Stomach (tissue), 8 donors: ENCODE measurements at regions not wholly inside any gene's neighbourhood (a gene's known extent, or its start where the extent isn't known, plus 50 kb on each side); places are given as distances from the start of the nearest gene placed in this dataset.
"Not testable (repeated sequence)": the region's sequence is repeated elsewhere in the genome, so short reads cannot be mapped to it uniquely, and the experiment has no call there.

Experiments used
- DNase-seq, 2 donors: peaks; one replicate each; pipeline versions ENCODE4 v3.0.0 to v3.0.0-alpha.2; 2013 to 2019
- H3K27ac ChIP-seq, 5 donors: fragments of 200-600 bp in 4 of 5; sonication (generic) in 4 of 5; one replicate each; pipeline ENCODE4 v1.5.1; 2013 to 2019; ENCODE audit warnings: mild to moderate bottlenecking in 1 of 5, moderate library complexity in 1 of 5
- H3K27me3 ChIP-seq, 3 donors: fragments of 200-600 bp; sonication (generic); one replicate each; pipeline ENCODE4 v1.5.1; 2017 to 2019; ENCODE audit warnings: mixed run types in 1 of 3
- H3K36me3 ChIP-seq, 4 donors: fragments of 200-600 bp; sonication (generic); 1 replicate in 3 of 4; 2 replicates in 1 of 4; pipeline ENCODE4 v1.5.1; 2016 to 2019
- H3K4me1 ChIP-seq, 4 donors: fragments of 200-600 bp; sonication (generic); one replicate each; pipeline ENCODE4 v1.5.1; 2016 to 2019
- H3K4me3 ChIP-seq, 4 donors: fragments of 200-600 bp; sonication (generic) in 3 of 4; one replicate each; pipeline ENCODE4 v1.5.1; 2016 to 2019; ENCODE audit warnings: mild to moderate bottlenecking in 1 of 4
- H3K9me3 ChIP-seq, 4 donors: fragments of 200-600 bp; sonication (generic); one replicate each; pipeline ENCODE4 v1.5.1; 2016 to 2019
- CTCF ChIP-seq, 7 experiments: fragments of 450-650 bp in 4 of 7; fragments of 200-600 bp in 3 of 7; sonication (generic) in 3 of 7; IDR thresholded peaks; one replicate each; pipeline ENCODE4 v1.5.1; 2016 to 2019; ENCODE audit warnings: antibody characterized with exemption in 7 of 7, control low read depth in 2 of 7, mild to moderate bottlenecking in 1 of 7
- EP300 ChIP-seq: sonication (generic); formaldehyde crosslinking; IDR thresholded peaks from one replicate; pipeline ENCODE4 v1.6.1; 2017; ENCODE audit warnings: antibody characterized with exemption
- POLR2A ChIP-seq, 4 donors: fragments of 450-650 bp; IDR thresholded peaks; one replicate each; pipeline ENCODE4 v1.6.1; 2016; ENCODE audit warnings: antibody characterized with exemption in 4 of 4, control low read depth in 2 of 4, mild to moderate bottlenecking in 1 of 4, moderate library complexity in 1 of 4
- POLR2AphosphoS5 ChIP-seq, 3 donors: sonication (generic); formaldehyde crosslinking; IDR thresholded peaks; one replicate each; pipeline ENCODE4 v1.6.1; 2016; ENCODE audit warnings: antibody characterized with exemption in 3 of 3
- WGBS, 5 donors: extraction: QIAGEN DNeasy Blood & Tissue Kit in 3 of 5; methylation state at CpG; one replicate each; pipeline versions ENCODE4 v1.1.5 to v1.1.7; 2013 to 2018; 5-methylcytosine and 5-hydroxymethylcytosine counted together
- intact Hi-C: fragments of 100-400 bp; cut with DNase I; formaldehyde crosslinking; loops from one replicate; pipeline ENCODE4 v1.15.1; 2023; ENCODE audit warnings: low total_unique reads
- donor health status: healthy with polysubstance abuse.
- donor health status: Bipolar disorder and iron deficiency.
- donor health status: healthy.

DNA sequence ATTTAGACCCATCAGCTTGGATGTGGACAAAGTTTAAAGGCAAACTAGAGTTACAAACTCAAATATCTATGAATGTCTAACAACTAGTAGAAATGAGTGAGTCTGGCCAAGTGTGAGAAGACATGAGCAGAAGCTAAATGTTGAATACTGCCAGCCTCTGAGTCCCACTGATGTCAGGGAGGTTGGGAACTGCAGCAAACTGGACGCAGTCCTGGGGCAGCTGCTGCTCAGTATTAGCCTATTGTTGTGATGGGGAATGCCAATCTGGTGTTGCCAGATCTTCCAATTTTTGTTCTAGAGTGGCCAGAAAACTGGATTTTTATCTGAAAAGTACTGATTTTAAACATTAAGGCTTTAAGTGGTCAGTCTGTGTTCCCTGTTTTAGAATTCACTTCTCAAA lies 770.4 kb upstream of the STXBP6 start:
- intact Hi-C loops: no loop called here
- 78 to 93% (median 86%) methylated on average over 1 of the region's 1 CpG for WGBS, 5 donors
- Histone ChIP-seq H3K4me1 (no peaks in the 10 kb centered on the region), H3K27ac (no peak overlapping the region), H3K27me3 (no peaks in the 10 kb centered on the region), H3K4me3 (no peak overlapping the region), H3K36me3 (no peaks in the 10 kb centered on the region), H3K9me3 (no peaks in the 10 kb centered on the region)
- DNase-seq: no peak
- no peak for TF ChIP-seq CTCF (IDR thresholded peaks at IDR 0.05)
- TF ChIP-seq EP300: no peak
- no peak for TF ChIP-seq POLR2A (IDR thresholded peaks at IDR 0.05)

- DNase-seq, H3K36me3 ChIP-seq, H3K9me3 ChIP-seq, intact Hi-C loops, H3K27me3 ChIP-seq, H3K27ac ChIP-seq, H3K4me3 ChIP-seq, H3K4me1 ChIP-seq: not testable (repeated sequence)
- 56 to 84% (median 78%) methylated on average over 2 to 3 of the region's 3 CpGs for WGBS, 5 donors
Observed at GRCh38 chr14:25814622-25815021, 764.7 kb upstream of the STXBP6 start.

GRCh38 chr14:25803386-25804018 lies 753.6 kb upstream of the STXBP6 start:
- H3K4me3 ChIP-seq: no peak overlapping the region
- H3K9me3 ChIP-seq: no peaks in the 10 kb centered on the region
- H3K4me1 ChIP-seq: no peaks in the 10 kb centered on the region
- no peaks in the 10 kb centered on the region for H3K36me3 ChIP-seq
- peak in 1 of 2 donors; percentile 74 for DNase-seq
- WGBS, 5 donors: 63 to 85% (median 72%) methylated on average over 2 of the region's 2 CpGs
- H3K27me3 ChIP-seq: no peaks in the 10 kb centered on the region
- intact Hi-C loops: no loop called here
- H3K27ac ChIP-seq: no peak overlapping the region
- TF ChIP-seq POLR2A (IDR thresholded peaks at IDR 0.05): no peak

DNA sequence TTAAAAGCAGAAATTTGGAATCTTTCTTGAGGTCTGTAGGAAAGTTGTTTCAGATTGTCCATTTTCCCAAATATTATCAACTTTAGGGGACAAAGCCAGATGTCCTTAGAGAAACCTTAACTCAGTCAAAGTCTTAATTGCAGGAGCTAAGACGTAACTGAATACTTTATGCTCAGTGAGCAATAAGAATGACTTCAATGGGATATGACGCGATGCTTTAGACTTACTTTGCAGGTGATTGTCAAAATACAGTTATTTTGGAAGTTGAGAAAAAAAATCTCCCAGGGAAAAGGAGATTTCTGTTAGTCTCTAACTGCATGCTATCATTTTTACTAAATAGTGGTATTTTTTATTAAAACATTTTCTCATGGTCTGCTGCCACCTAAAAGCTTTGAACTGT lies 750.9 kb upstream of the STXBP6 start:
- no peaks in the 10 kb centered on the region for H3K27me3 ChIP-seq
- no peak for TF ChIP-seq EP300
- TF ChIP-seq POLR2A (IDR thresholded peaks at IDR 0.05): no peak
- no peak for TF ChIP-seq POLR2AphosphoS5 (IDR thresholded peaks at IDR 0.05)
- TF ChIP-seq CTCF (IDR thresholded peaks at IDR 0.05): no peak
- no peak overlapping the region for H3K27ac ChIP-seq
- no peaks in the 10 kb centered on the region for H3K36me3 ChIP-seq
- intact Hi-C loops: no loop called here
- no peaks in the 10 kb centered on the region for H3K9me3 ChIP-seq
- no peak overlapping the region for H3K4me3 ChIP-seq
- no peak for DNase-seq
- no peaks in the 10 kb centered on the region for H3K4me1 ChIP-seq
- 81 to 88% (median 83%) methylated on average over 3 of the region's 3 CpGs for WGBS, 5 donors

DNA sequence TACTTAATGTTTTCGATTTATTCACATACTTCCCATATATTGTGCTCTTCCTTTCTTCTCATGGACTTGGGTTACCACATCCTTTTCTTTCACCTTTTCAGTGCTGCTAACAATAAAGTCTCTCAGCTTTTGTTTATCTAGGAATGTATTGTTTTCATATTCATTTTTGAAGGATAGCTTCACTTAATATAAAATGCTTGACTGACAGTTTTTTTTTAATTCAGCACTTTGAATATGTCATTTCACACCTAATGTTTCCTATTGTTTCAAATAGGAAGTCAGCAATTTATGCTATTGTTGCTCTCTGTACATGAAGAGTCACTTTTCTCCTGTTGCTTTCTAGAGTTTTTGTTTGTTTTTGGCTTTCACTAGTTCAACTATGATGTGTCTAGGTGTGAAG lies 738.3 kb upstream of the STXBP6 start:
- intact Hi-C loops: no loop called here
- WGBS, 5 donors: 80 to 91% (median 88%) methylated on average over 1 of the region's 1 CpG
- H3K27me3 ChIP-seq: no peaks in the 10 kb centered on the region
- no peaks in the 10 kb centered on the region for H3K36me3 ChIP-seq
- DNase-seq: no peak
- peaks cover 0 to 23% (median 2%) of the 10 kb centered on the region in 4 donors for H3K9me3 ChIP-seq
- no peak for TF ChIP-seq POLR2A (IDR thresholded peaks at IDR 0.05)
- no peak for TF ChIP-seq POLR2AphosphoS5 (IDR thresholded peaks at IDR 0.05)
- no peaks in the 10 kb centered on the region for H3K4me1 ChIP-seq
- H3K27ac ChIP-seq: no peak overlapping the region
- no peak overlapping the region for H3K4me3 ChIP-seq

DNA sequence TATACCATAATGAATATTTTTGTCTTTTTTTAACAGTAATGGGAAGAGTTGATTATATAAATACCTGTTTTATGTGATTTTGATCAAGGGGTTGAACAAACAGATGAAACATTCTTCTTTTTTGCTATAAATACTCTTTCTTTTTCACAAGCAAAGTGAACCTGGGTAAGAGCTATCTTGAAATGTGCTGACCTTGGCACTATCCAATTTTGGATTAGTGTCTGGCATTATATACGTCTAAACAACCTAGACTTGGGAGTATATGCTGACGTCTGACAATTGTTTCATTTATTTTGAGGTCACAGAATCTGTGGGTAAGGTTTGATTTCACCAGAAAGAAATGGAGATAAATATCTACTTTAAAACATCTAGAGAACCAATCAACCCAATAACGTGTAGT lies 716.0 kb upstream of the STXBP6 start:
- Histone ChIP-seq H3K9me3 (peaks cover 0 to 7% (median 0%) of the 10 kb centered on the region in 4 donors), H3K36me3 (no peaks in the 10 kb centered on the region), H3K4me1 (no peaks in the 10 kb centered on the region), H3K27ac (no peak overlapping the region), H3K27me3 (no peaks in the 10 kb centered on the region), H3K4me3 (no peak overlapping the region)
- DNase-seq: no peak
- intact Hi-C loops: no loop called here
- no peak for TF ChIP-seq POLR2A (IDR thresholded peaks at IDR 0.05)
- no peak for TF ChIP-seq POLR2AphosphoS5 (IDR thresholded peaks at IDR 0.05)
- TF ChIP-seq CTCF (IDR thresholded peaks at IDR 0.05): no peak
- no peak for TF ChIP-seq EP300
- 74 to 84% (median 83%) methylated on average over 3 of the region's 3 CpGs for WGBS, 5 donors
